B cell (primary cell): ENCODE measurements at regions not wholly inside any gene's neighbourhood (a gene's known extent, or its start where the extent isn't known, plus 50 kb on each side); places are given as distances from the start of the nearest gene placed in this dataset.

Experiments
- ATAC-seq: fragments of 200-7000 bp; cut with Tn5 transposase; one replicate; pipeline ENCODE4 v1.10.0; 2021; ENCODE audit warnings: low read depth, mild to moderate bottlenecking, moderate number of reproducible peaks, moderate library complexity
- CTCF ChIA-PET: fragments of 350-600 bp; sonication (Branson Sonifier 250); formaldehyde crosslinking; loops from one replicate; lab custom pipeline; 2021; ENCODE audit warnings: antibody characterized with exemption, inconsistent platforms; lab: Charles Lee
- POLR2A ChIA-PET: fragments of 350-600 bp; sonication (Branson Sonifier 250); formaldehyde crosslinking; loops from one replicate; lab custom pipeline; 2021; ENCODE audit warnings: antibody characterized with exemption; lab: Charles Lee
- DNase-seq: peaks from one replicate; pipeline ENCODE4 v3.0.0; 2013
- H2AFZ ChIP-seq: 2 replicates; pipeline ENCODE4 v1.6.1; 2012; ENCODE audit warnings: mild to moderate bottlenecking, low read depth, low read length; ENCODE audit not compliant: insufficient read depth, poor library complexity, severe bottlenecking
- H3K27ac ChIP-seq, 2 donors: 1 replicate in 1 of 2; 2 replicates in 1 of 2; pipeline ENCODE4 v1.5.1; 2012 to 2013; ENCODE audit warnings: low read length in 2 of 2, mild to moderate bottlenecking in 2 of 2, moderate library complexity in 1 of 2
- H3K27me3 ChIP-seq, 4 experiments: fragments of 200-600 bp in 1 of 4; sonication (generic) in 1 of 4; replicated peaks in 1 of 4; 1 replicate in 2 of 4; 2 replicates in 2 of 4; pipeline versions ENCODE4 v1.6.1 to v1.7.0; 2013 to 2016; ENCODE audit warnings: low read length in 3 of 4, mild to moderate bottlenecking in 2 of 4, mixed read lengths in 1 of 4, moderate library complexity in 1 of 4; ENCODE audit not compliant: insufficient read depth in 4 of 4, control insufficient read depth in 3 of 4; ENCODE audit errors: control extremely low read depth in 1 of 4
- H3K36me3 ChIP-seq, 2 experiments: replicated peaks in 1 of 2; 1 replicate in 1 of 2; 2 replicates in 1 of 2; pipeline versions ENCODE4 v1.6.1 to v1.7.1; 2013; ENCODE audit warnings: low read length in 1 of 2; ENCODE audit not compliant: insufficient read depth in 2 of 2, control insufficient read depth in 1 of 2; ENCODE audit errors: control extremely low read depth in 1 of 2, extremely low read depth in 1 of 2
- H3K4me1 ChIP-seq, 2 donors: fragments of 200-600 bp in 1 of 2; sonication (generic) in 1 of 2; 1 replicate in 1 of 2; 2 replicates in 1 of 2; pipeline versions ENCODE4 v1.5.1 to v1.6.1; 2013 to 2017; ENCODE audit warnings: low read length in 2 of 2; ENCODE audit not compliant: control insufficient read depth in 2 of 2, insufficient read depth in 2 of 2
- H3K4me2 ChIP-seq: replicated peaks from 2 replicates; pipeline ENCODE3; 2012; ENCODE audit warnings: mild to moderate bottlenecking, low read depth, low read length; ENCODE audit not compliant: poor library complexity, severe bottlenecking
- H3K4me3 ChIP-seq, 5 experiments: fragments of 200-600 bp in 1 of 5; sonication (generic) in 1 of 5; 1 replicate in 3 of 5; 2 replicates in 2 of 5; pipeline versions ENCODE4 v1.5.1 to v1.7.0; 2011 to 2016; ENCODE audit warnings: low read length in 4 of 5, mild to moderate bottlenecking in 4 of 5, low read depth in 2 of 5, control low read depth in 1 of 5, moderate library complexity in 1 of 5; ENCODE audit not compliant: insufficient read depth in 1 of 5; ENCODE audit errors: control extremely low read depth in 1 of 5, extremely low read depth in 1 of 5
- H3K79me2 ChIP-seq: fragments of 200-600 bp; sonication (generic); one replicate; pipeline ENCODE4 v1.6.0; 2016; ENCODE audit warnings: low read length; ENCODE audit not compliant: control insufficient read depth, insufficient read depth
- H3K9ac ChIP-seq: fragments of 200-600 bp; sonication (generic); 2 replicates; pipeline ENCODE4 v1.6.1; 2017; ENCODE audit warnings: mild to moderate bottlenecking, low read length, moderate library complexity
- H3K9me3 ChIP-seq, 3 donors: one replicate each; pipeline versions ENCODE4 v1.6.1 to v1.7.1; 2013; ENCODE audit warnings: low read length in 2 of 3; ENCODE audit not compliant: control insufficient read depth in 2 of 3, insufficient read depth in 1 of 3; ENCODE audit errors: control extremely low read depth in 1 of 3
- H4K20me1 ChIP-seq: 2 replicates; pipeline ENCODE4 v1.6.0; 2012; ENCODE audit warnings: mild to moderate bottlenecking, low read length; ENCODE audit not compliant: insufficient read depth, control insufficient read depth, poor library complexity, severe bottlenecking
- H3K27ac Mint-ChIP-seq: one replicate; pipeline ENCODE4 v1.8.0; 2021; ENCODE audit warnings: mixed read lengths
- H3K27me3 Mint-ChIP-seq: one replicate; pipeline ENCODE4 v1.8.0; 2021; ENCODE audit warnings: mixed read lengths
- H3K4me1 Mint-ChIP-seq: one replicate; pipeline ENCODE4 v1.8.0; 2021; ENCODE audit warnings: mixed read lengths
- H3K4me3 Mint-ChIP-seq: one replicate; pipeline ENCODE4 v1.8.0; 2021; ENCODE audit warnings: mixed read lengths
- H3K9me3 Mint-ChIP-seq: one replicate; pipeline ENCODE4 v1.8.0; 2022; ENCODE audit warnings: mixed read lengths; ENCODE audit not compliant: insufficient read depth
- EZH2 ChIP-seq: IDR thresholded peaks from 2 replicates; pipeline ENCODE4 v1.6.1; 2012; ENCODE audit warnings: borderline replicate concordance, low read depth, mild to moderate bottlenecking, moderate library complexity, low read length; ENCODE audit not compliant: insufficient read depth, poor library complexity, severe bottlenecking
- WGBS: methylation state at CpG from one replicate; pipeline ENCODE4 v1.1.5; 2013; ENCODE audit warnings: missing lambda C conversion rate; ENCODE audit not compliant: insufficient coverage; 5-methylcytosine and 5-hydroxymethylcytosine counted together
- intact Hi-C: fragments of 100-400 bp; cut with micrococcal nuclease; formaldehyde crosslinking; loops from one replicate; pipeline ENCODE4 v1.10.0; 2022
- TF ChIP-seq, protein P1 (sequence below): fragments of 200-600 bp; IDR thresholded peaks from one replicate; pipeline ENCODE4 v1.8.0; 2022; ENCODE audit warnings: antibody characterized with exemption, mild to moderate bottlenecking

DNA sequence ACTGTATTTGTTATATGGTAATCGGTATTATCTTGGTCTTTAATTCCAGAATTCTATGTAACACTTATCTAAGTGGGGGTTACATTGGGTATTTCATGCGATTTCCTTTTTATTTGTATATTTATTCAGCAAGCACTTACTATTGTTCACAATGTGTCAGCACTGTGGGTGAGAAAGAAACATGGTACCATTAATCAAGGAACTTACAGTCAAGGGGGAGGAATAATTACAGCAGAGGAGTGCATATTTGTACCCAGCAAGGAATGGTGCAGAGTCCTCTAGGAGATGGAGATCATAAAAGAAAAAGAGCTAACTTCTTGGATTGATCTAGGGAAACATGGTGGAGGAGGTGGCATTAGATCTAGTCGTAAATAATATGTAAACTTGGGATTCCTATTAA is 117.0 kb upstream of the KCNJ16 start:
- ATAC-seq (no peak), DNase-seq (no peak)
- Histone ChIP-seq H3K4me1 (no peaks in the 10 kb centered on the region), H3K4me3 (no peak overlapping the region), H3K9ac (no peak overlapping the region), H3K9me3 (no peaks in the 10 kb centered on the region), H3K36me3 (no peaks in the 10 kb centered on the region), H2AFZ (no peak overlapping the region), H3K79me2 (no peaks in the 10 kb centered on the region), H3K27ac (no peak overlapping the region), H3K4me2 (no peak overlapping the region), H3K27me3 (no peaks in the 10 kb centered on the region), H4K20me1 (no peaks in the 10 kb centered on the region)
- TF ChIP-seq, protein P1, sequence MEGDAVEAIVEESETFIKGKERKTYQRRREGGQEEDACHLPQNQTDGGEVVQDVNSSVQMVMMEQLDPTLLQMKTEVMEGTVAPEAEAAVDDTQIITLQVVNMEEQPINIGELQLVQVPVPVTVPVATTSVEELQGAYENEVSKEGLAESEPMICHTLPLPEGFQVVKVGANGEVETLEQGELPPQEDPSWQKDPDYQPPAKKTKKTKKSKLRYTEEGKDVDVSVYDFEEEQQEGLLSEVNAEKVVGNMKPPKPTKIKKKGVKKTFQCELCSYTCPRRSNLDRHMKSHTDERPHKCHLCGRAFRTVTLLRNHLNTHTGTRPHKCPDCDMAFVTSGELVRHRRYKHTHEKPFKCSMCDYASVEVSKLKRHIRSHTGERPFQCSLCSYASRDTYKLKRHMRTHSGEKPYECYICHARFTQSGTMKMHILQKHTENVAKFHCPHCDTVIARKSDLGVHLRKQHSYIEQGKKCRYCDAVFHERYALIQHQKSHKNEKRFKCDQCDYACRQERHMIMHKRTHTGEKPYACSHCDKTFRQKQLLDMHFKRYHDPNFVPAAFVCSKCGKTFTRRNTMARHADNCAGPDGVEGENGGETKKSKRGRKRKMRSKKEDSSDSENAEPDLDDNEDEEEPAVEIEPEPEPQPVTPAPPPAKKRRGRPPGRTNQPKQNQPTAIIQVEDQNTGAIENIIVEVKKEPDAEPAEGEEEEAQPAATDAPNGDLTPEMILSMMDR, result no peak
- no peak for TF ChIP-seq EZH2
- intact Hi-C loops, result no loop called here
- Mint-ChIP-seq H3K4me3 (no peak overlapping the region), H3K27me3 (no peaks in the 10 kb centered on the region), H3K27ac (no peak overlapping the region), H3K9me3 (no peaks in the 10 kb centered on the region), H3K4me1 (no peaks in the 10 kb centered on the region)
- 100% methylated on average over 1 of the region's 3 CpGs for WGBS
- ChIA-PET CTCF (no interaction called here), POLR2A (no interaction called here)

DNA sequence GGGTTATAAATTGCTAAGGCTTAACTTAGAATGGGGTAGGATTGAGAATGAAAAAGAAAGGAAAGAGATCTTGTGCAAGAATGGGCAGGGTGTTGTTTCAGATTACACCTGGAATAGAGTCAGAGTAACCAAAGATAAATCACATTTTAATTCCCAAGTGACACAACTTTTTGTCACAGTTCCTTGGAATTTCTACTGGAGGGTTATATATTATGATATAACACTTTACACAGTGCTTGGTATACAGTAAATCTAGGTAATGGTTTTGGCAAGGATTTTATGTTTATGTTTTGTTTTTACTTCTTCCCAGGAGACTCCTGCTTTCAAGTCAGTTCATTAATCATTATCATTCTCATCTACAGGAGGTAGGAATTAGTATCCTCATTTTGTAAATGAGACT is 115.7 kb upstream of the KCNJ16 start:
- H3K4me3 ChIP-seq, result no peak overlapping the region
- no peak overlapping the region for H3K4me2 ChIP-seq
- no peak overlapping the region for H3K4me3 Mint-ChIP-seq
- H3K4me1 Mint-ChIP-seq, result no peaks in the 10 kb centered on the region
- CTCF ChIA-PET, result no interaction called here
- no peak overlapping the region for H3K27ac ChIP-seq
- no peak for DNase-seq
- H3K9ac ChIP-seq, result no peak overlapping the region
- no peaks in the 10 kb centered on the region for H3K9me3 ChIP-seq
- H3K9me3 Mint-ChIP-seq, result no peaks in the 10 kb centered on the region
- H2AFZ ChIP-seq, result no peak overlapping the region
- no peak for ATAC-seq
- no peaks in the 10 kb centered on the region for H3K4me1 ChIP-seq
- intact Hi-C loops, result no loop called here
- POLR2A ChIA-PET, result no interaction called here
- no peaks in the 10 kb centered on the region for H3K36me3 ChIP-seq
- no peaks in the 10 kb centered on the region for H4K20me1 ChIP-seq
- no peaks in the 10 kb centered on the region for H3K79me2 ChIP-seq
- H3K27me3 Mint-ChIP-seq, result no peaks in the 10 kb centered on the region
- no peak overlapping the region for H3K27ac Mint-ChIP-seq
- no peak for TF ChIP-seq EZH2
- no peaks in the 10 kb centered on the region for H3K27me3 ChIP-seq
